ENCODE measurements at regions not wholly inside any gene's neighbourhood (a gene's known extent, or its start where the extent isn't known, plus 50 kb on each side); places are given as distances from the start of the nearest gene placed in this dataset.

DNA sequence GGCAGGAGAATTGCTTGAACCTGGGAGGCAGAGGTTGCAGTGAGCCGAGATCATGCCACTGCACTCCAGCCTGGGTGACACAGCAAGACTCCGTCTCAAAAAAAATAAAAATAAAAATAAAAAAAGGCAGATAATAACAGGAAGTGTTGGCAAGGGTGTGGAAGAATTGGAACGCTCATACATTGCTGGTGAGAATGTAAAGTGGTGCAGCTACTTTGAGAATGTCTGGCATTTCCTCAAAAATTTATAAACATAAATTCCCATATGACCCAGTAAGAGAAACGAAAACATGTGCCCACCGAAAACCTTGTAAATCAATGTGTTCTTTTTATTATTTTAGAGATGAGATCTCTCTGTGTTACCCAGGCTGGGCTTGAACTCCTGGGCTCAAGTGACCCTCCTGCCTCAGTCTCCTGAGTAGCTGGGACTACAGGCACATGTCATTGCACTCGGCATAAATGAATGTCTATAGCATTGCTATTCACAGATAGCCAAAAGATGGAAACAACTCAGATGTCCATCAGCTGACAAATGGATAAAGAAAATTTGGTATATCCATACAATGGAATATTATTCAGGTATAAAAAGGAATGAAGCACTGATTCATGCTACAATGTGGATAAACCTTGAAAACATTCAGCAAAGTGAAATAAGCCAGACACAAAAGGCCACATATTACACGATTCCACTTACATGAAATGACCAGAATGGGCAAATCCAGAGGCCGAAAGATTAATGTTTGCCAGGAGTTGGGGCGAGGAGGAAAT is 63.7 kb upstream of the PLAC1 start:
- TF ChIP-seq CTCF (IDR thresholded peaks at IDR 0.05): no peak
- TF ChIP-seq POLR2A (IDR thresholded peaks at IDR 0.05): no peak
